ENCODE measurements at regions not wholly inside any gene's neighbourhood (a gene's known extent, or its start where the extent isn't known, plus 50 kb on each side); places are given as distances from the start of the nearest gene placed in this dataset.

DNA sequence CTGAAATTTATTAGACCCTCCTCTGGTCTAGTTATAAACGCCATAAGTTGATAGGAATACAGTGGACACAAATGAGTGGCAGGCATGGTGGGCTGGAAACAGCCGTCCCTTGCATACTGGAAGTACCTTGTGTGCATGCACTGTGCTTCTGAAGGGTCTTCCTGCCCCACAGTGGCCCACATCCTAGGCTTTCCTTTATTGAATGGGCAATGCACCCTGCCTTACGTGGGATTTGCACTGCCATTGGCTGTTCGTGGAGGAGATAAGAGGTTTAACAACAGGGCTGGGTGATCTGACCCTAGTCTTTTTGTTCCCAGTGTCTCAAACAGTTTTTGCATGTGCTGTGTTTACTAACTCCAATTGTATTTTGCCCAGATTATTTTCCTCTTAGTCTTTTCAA lies 480.8 kb downstream of the GADD45G start:
- DNase-seq: no peak

DNA sequence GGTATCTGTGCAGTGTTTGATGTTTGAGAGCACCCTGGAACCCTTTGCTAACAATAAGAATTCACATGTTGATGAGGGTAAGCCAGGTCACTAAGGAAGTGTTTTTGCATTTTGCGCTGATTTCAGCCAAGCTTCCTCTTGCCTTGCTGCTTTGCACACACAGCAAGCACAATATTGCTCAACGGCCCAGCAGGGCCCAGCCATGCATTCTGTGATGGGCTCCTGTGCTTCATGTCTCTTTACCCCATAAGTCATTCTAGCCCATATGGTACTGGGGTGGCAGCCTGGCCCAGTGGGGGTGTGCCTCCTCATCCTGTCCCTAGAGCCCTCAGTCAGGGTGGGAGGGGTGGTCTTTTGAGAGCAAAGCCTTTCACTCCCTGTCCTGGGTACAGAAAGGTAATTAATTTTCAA lies 481.3 kb downstream of the GADD45G start:
- DNase-seq: no peak

DNA sequence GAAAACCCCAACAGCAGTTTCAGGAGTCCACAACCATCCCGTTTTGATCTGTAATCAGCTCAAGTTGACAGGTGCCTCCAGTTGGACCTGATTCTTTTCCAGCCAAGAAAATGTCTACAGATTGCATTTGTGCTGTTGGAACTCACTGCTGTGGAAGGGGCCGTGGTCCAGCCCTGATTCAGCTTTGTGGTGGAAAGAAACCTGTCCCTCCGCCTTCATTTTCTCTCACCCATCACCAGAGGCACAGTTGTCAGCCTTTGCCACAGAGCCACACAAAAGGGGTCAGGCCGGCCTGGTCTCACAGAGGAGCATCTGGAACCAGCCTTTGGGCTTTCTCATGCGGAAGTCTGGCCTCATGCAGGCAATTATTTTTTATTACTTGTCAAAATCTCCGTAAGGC lies 483.6 kb downstream of the GADD45G start:
- DNase-seq: no peak

DNA sequence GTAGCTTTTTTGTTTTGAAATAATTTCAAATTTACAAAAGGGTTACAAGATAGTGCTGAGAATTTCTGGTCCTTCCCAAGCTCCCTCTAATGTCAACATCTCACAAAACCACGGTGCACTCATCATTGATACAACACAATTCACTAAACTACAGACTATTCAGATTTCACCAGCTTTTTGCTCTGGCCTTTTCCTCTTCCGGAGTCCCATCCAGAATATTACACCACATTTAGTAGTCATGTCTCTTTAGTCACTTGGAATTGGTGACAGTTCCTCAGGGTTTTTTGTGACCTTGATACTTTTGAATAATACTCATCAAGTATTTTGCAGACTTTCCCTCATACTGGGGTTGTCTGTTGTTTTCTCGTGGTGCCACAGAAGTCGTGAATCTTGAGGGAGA lies 484.0 kb downstream of the GADD45G start:
- DNase-seq: no peak

DNA sequence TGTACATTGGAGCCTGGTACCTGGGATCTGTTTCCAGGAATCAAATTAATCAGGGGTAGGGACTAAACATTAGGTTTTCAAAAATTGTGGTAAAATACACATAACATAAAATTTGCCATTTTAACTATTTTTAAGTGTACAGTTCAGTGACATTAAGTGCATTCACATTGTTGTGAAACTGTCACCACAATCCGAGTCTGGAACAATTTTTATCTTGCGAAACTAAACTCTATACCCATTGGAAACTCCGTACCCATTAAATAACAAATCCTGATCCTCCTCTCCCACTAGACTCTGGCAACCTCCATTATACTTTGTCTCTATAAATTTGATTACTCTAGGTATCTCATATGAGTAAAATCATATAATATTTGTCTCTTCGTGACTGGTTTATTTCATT lies 486.2 kb downstream of the GADD45G start:
- DNase-seq: no peak

DNA sequence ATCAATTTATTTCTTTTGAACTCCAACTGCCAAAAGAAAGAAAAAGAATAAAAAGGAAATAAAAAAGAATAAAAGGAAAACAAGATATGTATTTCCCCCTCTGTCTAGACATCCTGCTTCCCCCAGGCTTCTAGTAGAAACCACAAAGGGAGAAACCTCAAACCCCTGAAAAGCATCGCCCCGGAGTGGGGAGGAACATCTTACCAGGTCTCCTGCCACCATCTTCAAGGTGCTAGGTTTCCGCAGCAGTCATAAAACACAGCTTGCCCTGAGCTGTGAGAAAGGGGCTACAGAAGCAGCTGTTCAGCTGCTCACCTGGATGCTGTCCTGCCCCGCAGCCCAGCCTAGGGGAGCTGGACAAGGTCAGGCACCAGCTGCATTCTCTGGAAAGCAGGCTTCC lies 487.7 kb downstream of the GADD45G start:
- DNase-seq: no peak

DNA sequence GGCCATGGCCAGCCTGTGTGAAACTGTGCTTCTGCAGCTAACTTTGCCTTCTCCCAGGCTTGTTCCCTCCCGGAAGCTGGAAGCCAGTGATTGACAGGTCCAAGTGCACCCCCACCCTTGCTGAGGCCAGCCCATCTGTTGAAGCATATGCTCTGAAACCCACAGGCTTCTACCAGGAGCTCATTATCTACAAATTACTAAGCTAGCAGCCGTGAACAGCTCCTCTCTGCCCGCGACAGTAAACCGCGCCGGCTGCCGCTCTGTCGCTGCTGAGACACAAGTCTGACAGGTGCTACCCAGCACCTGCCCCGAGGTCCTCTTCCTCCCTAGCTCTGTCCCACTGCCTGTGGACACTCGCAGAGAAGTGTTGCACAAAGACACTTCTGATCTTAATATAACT lies 490.9 kb downstream of the GADD45G start:
- no peak for DNase-seq

DNA sequence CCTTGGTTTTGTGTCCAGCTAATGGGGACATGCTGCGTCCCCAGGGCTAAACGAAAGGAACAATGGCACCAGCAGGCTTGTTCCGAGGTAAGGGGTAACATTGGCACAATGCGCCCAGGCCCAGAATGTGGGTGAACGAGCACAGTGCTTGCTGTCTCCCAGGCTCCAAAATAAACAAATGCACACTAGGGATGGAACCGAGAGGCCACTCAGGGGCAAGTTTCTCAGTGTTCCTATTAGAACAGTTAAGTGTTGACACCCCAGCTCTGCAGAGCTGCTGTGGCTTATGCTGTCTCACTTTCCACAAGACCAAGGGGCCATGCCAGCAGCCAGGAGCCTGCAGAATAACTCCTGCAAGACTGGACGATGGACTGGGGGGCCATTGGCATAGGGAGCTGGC lies 492.4 kb downstream of the GADD45G start:
- no peak for DNase-seq

DNA sequence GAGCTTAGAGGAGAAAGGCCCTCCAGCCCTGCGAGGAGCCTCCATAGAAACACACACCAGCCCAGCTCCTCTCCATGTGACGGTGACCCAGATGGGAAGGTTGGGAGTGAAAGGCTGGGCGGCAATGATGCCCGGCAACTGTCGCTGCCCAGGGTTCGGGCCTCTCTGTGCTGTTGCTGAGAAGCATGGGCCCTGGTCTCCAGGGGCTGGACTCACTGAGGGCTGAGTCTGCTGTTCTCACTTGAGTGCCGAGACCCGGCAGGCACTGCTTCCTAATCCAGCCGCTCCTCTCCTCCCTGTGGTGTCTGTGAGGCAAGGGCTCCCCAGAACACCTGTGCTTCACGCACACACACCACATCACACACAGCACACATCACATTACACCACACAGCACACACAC lies 493.6 kb downstream of the GADD45G start:
- no peak for DNase-seq

DNA sequence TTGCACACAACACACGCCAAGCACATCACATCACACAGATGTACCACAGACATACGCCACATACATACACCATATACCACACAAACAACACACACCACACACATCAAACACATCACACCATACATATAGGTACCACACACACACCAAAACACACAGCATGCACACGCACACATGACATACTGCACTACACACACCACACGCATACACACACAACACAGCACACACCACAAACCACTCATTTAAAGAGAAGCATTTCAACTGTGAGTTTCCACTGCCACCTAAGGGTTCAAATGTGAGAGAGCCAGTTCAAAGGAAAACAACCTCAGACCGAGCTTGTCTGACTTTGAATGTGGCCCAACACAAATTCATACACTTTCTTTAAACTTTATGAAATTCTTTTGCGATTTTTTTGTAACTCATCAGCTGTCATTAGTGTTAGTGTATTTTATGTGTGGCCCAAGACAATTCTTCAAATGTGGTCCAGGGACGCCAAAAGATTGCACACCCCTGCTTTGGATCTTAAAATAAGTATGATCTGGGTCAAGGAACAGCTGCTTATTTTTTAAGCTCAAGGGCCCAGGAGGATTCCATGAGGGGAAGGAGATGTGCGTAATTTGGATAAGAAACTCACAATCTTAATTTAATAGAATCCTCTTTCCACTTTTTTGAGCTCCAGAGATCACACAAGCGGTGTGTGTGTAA lies 494.6 kb downstream of the GADD45G start:
- peak; percentile 13 for DNase-seq

DNA sequence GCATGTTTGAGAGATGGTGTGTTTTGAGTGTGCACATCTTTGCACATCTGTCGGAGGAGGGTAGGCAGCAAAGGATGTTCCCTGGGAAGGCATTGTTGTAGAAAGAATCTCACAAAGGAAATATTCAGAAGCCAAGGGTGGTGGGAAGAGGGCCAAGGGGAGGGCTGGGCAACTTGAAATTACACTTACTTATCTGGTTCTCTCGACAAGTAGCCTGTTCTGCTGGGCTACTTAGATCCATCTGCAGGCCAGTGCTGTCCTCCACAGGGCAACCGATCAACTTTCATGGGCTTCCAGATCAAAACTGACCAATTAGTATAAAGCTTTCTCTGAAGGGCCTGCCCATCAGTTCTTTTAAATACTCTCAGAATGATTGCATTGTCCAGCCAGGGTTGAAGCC lies 495.2 kb downstream of the GADD45G start:
- DNase-seq: no peak

DNA sequence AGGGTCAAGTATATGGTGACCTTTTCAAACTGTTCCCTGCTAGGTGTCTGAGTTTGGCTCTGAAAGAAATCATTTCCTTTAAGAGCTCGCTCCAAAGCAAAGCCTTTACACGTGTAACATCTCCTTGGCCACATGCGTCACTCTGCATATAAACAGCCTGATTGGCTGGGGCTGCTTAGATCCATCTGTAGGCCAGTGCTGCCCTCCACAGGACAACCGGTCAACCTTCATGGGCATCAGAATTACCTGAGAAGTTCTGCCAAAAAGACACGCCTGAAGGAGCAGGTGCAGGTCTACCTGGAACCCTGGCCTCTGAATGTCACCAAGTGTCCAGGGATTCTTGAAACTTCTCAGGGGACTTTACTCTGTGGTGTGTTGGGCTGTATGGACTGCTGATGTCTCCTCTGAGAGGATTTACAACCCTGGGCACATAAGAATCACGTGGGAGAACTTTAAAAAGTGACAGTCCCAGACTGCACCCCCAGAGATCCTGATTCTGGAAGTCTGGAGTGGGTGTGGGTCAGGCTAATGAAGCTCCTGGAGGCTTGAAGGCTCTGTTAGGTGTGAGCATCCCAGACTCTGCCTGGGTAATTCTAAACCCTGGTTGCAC lies 497.6 kb downstream of the GADD45G start:
- DNase-seq: peak; percentile 84

DNA sequence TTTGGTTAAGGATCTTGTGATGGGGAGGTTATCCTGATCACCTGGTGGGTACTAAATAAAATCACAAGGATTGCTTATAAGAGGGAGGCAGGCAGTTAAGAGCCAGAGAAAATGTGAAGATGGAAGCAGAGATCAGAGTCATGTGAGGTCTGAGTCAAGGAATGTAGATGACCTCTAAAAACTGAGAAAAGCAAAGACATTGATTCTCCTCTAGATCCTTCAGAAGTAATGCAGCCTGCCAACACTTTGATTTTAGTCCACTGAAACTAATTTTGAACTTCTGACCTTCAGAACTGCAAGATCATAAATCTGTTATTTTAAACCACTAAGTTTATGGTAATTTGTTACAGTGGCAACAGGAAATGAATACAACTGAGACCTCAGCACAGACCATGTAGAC lies 499.0 kb downstream of the GADD45G start:
- no peak for DNase-seq

DNA sequence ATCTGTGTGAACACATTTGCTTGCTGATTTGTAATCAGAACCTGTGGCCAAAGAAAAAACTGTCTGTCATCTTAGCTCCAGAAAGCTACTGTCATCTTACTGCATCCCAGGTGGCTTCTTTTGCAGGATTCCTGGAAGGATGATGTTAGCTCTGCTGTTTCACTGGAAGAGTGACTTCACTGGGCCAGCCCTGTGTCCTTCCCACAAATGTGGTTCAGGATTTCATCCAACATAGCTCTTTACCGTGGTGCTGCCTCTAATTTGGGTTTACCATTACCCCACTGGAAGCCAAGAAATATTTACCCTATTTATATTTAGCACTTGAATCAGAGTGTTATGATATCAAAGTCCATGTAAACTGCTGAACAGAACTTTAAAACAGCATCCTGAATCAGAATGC lies 501.0 kb downstream of the GADD45G start:
- DNase-seq: no peak

DNA sequence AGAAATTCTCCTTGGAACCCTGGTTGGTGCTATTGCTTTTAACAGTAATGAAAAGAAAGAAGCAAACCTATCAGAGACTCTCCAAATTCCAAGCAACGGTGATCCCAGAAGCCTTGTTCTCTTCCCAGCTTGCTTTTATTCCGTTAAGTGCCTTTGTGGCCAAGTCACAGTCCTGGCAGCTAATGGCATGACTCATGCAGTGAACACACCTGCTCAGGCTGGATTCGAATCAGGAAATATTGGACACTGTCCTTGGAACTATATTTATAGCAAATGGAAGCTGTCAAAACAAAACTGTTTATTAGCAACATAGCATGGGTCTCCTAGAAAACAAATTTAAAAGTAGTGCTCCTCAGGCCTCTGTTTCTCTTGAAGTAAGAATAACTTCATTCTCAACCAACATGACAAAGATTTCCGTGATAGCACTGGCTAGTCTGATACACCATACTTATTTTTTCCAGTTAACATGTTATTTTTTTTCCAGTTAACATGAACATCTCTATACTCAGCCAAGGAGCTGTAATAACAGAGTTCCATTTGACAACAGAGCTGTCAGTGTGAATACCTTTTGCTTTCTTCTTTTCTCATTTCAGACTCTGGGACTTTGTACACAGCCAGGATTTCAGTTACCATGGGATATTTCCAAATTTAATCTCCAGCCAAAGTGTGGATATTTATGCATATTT lies 502.4 kb downstream of the GADD45G start:
- no peak for DNase-seq

DNA sequence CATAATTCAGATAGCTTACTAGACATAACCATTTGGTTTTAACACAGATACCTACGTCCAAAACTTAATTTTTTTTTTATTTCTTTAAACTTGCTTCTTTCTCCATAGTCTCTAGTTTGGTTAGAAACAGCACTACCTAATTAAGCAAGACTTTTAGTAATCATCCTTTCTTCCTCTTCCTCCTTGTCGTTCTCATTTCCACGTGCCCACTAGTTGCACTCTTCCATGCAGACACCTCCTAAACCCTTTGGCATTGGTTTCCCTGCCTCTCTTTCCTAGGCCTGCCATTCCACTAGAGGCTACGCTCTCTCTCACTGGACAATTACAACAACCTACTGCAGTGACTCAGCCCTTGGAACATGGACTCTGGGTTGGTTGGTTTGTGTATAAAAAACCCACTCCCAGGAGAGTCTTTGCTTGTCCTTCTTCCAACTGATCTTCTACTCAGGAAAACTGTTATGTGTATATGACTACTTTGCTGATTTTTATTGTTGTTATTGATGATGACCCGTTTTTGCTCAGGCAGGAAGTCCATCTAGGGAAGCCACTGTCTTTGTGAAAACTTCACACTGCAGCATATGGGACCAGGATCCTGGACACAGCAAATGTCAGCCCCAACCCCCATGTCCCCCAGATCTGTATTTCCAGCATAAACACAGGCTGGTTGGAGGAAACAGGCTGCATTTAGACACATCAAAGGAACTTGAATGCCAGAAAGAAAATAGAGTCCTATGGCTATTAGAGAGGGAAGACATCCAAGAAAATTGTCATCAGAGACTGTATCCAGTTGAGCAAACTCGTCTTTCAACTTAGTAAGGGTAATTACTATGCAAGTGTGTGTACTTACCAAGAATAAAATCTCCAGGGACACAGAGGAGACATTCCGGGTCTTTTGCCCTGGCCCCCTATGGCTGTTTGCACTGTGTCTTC lies 503.2 kb downstream of the GADD45G start:
- DNase-seq: no peak

DNA sequence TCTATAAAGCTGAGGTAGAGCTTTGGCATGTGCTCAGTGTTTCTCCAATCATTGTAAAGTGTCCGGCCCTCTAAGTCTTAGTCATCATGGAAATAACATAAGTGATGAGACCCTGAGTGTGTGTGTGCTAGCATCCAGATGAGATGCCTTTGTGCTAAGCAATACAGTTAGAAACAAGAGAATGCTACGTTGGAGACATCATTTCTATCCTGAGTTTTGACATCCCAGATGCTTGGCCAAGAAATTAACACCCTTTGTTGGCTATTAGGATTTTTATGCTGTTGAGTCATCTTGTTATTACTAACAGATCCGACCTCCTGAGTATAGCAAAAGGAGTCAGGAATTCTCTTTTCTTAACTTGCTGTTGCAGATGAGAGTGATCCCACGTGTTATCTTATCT lies 508.0 kb downstream of the GADD45G start:
- no peak for DNase-seq

DNA sequence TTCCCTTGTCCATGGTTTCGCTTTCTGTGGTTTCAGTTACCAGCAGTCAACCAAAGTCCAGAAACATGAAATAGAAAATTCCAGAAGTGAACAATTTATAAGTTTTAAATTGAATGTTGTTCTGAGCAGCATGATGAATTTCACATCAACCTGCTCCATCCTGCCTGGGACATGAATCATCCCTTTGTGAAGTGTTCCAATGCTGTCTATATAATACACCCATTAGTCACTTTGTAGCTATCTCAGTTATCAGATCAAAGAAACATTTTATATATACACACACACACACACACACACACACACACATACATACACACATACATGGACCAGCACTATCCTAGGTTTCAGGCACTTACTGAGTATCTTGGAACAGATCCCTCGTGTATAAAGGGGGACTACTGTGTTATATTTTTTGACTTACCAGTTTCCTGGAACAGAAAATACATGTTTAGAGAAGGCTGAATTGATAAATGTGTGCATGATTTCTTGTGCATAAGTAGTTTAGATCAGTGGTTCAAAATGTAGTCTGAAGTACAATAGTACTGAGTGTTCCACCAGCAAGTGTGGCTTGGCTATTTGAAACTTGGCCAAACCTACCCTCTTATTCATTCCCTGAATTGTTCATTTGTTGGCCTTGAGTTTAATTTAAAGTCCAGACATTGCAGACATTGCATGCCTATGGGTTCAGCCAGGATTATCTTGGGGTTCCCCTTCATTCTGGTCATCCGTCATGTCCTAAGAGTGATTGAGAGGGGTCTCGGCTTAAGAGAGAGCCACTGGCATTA lies 510.0 kb downstream of the GADD45G start:
- no peak for DNase-seq

DNA sequence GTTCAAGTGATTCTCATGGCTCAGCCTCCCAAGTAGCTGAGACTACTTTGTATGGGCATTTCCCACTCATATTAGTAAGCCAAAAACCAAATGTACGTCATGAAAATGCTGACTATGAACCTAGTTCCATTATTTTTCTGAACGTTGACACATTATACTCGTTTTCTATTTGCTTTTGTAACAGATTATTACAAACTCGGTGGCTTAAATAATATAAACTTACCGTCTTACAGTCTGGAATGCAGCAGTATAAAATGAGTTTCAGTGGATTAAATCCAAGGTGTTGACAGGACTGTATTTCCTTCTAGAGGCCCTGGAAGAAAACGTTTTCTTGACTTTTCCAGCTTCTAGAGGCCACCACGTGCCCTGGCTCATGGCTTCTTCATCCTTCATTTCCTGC lies 517.0 kb downstream of the GADD45G start:
- no peak for DNase-seq

DNA sequence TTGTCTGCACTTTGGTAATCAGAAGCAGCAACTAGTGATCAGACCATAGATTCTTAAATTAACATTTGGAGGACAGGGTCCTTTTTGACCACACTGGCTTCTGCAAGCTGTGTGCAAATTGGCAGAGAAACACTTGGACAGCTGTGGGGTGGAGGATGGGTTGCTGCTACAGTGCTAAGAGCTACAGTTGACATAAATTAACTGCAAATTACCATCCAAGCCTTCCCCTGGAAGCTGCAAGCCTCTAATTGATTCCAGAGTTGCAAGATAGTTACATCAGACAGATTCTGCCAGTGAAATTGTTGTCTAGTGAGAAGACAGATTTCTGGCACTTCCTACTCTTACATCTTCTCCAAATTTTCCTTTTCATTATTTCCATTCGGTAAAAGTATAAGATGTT lies 517.7 kb downstream of the DIRAS2 start:
- no peak for DNase-seq

DNA sequence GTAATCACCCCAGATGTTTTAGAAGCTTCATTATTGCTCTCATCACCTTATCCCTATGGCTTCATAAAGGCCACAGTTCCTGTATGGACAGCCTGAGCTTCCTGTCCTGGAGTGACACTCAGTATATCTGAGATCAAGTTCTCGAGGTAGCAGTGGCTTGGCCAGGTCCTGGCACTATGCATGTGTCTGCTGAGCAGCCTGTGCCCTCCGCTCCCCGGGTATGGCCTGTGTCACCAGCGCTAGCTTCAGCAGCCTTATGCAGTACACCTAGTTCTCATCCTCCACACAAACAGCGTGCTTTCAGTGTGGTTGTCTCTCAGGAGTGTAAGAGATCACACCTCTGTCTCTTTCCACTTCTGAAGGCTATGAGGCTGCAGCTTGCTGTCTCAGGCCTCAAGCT lies 514.7 kb downstream of the DIRAS2 start:
- no peak for DNase-seq

DNA sequence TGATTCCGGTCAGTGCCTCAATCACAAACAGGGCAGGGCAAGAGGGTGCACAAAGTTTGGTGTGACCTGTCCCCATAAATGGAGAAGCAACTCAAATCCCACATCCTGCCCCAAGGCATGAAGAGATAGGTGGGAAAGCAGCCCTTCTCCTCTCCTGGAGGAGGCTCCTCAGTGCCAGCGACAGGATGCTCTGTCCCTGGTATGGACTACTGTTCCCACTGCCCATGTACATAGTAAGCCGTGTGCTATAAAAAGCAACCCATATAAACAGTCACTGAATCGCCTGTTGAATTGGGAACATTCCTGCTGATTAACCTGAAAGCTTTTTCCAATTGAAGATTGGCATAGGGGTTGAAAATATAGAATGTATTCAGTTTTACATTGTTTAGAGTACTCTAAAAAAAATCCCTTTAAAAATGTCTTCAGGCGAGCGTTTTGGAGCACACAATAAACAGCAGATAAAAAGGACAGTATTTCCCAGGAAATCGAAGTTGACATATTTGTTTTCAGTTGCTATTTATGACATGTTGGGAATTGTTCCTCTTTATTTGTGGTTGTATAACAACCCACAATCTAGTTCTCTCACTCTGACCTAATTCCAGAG lies 513.9 kb downstream of the DIRAS2 start:
- no peak for DNase-seq

All from kidney glomerular epithelial cell (primary cell).